Upper lobe of left lung (tissue), 4 donors: ENCODE measurements at regions not wholly inside any gene's neighbourhood (a gene's known extent, or its start where the extent isn't known, plus 50 kb on each side); places are given as distances from the start of the nearest gene placed in this dataset.

Experiments used
- CTCF ChIP-seq, 6 experiments: fragments of 450-650 bp in 4 of 6; fragments of 200-600 bp in 2 of 6; sonication (generic) in 2 of 6; IDR thresholded peaks; one replicate each; pipeline ENCODE4 v1.5.1; 2016 to 2019; ENCODE audit warnings: antibody characterized with exemption in 6 of 6
- POLR2A ChIP-seq, 4 donors: fragments of 450-650 bp; IDR thresholded peaks; one replicate each; pipeline ENCODE4 v1.5.1; 2016 to 2017; ENCODE audit warnings: antibody characterized with exemption in 4 of 4, mild to moderate bottlenecking in 2 of 4

GRCh38 chr17:72502371-72503341 lies 381.8 kb downstream of the SOX9 start:
- TF ChIP-seq POLR2A (IDR thresholded peaks at IDR 0.05) (no peak), CTCF (IDR thresholded peaks at IDR 0.05) (no peak)
